Left ventricle myocardium inferior (tissue), 1 donor: ENCODE measurements at regions not wholly inside any gene's neighbourhood (a gene's known extent, or its start where the extent isn't known, plus 50 kb on each side); places are given as distances from the start of the nearest gene placed in this dataset.
"Not testable (repeated sequence)": the region's sequence is repeated elsewhere in the genome, so short reads cannot be mapped to it uniquely, and the experiment has no call there.

Source experiments
- DNase-seq: peaks from one replicate; pipeline ENCODE4 v3.0.0-alpha.2; 2020
- H3K27ac ChIP-seq: fragments of 200-600 bp; replicated peaks from 2 replicates; pipeline ENCODE4 v1.8.0; 2021
- H3K27me3 ChIP-seq: fragments of 200-600 bp; 2 replicates; pipeline ENCODE4 v1.8.0; 2021; ENCODE audit warnings: low read depth
- H3K36me3 ChIP-seq: fragments of 200-600 bp; 2 replicates; pipeline ENCODE4 v1.8.0; 2021
- H3K4me1 ChIP-seq: fragments of 200-600 bp; 2 replicates; pipeline ENCODE4 v1.8.0; 2021
- H3K4me3 ChIP-seq: fragments of 200-600 bp; 2 replicates; pipeline ENCODE4 v1.8.0; 2021; ENCODE audit warnings: mild to moderate bottlenecking, moderate library complexity
- H3K9me3 ChIP-seq: fragments of 200-600 bp; replicated peaks from 2 replicates; pipeline ENCODE4 v1.8.0; 2021
- CTCF ChIP-seq: fragments of 200-600 bp; IDR thresholded peaks from 2 replicates; pipeline ENCODE4 v1.8.0; 2021; ENCODE audit warnings: antibody characterized with exemption, mild to moderate bottlenecking, borderline replicate concordance
- intact Hi-C: fragments of 100-400 bp; cut with micrococcal nuclease; formaldehyde crosslinking; loops from one replicate; pipeline ENCODE4 v1.11.0; 2022
- donor health status: DM: no; HTN: yes; CAD: no; lungs with severe emphysema.

GRCh38 chr9:74415995-74416394, 81.1 kb upstream of the RORB start:
- intact Hi-C loops: no loop called here
- H3K4me3 ChIP-seq: no peak overlapping the region
- H3K27me3 ChIP-seq: no peaks in the 10 kb centered on the region
- H3K36me3 ChIP-seq: no peaks in the 10 kb centered on the region
- H3K4me1 ChIP-seq: no peaks in the 10 kb centered on the region
- no peak overlapping the region for H3K27ac ChIP-seq
- TF ChIP-seq CTCF: no peak
- no peak for DNase-seq
- H3K9me3 ChIP-seq: no peaks in the 10 kb centered on the region

- H3K4me1 ChIP-seq, H3K4me3 ChIP-seq, intact Hi-C loops, H3K36me3 ChIP-seq, H3K27ac ChIP-seq, H3K9me3 ChIP-seq, H3K27me3 ChIP-seq, DNase-seq: not testable (repeated sequence)
Observed at GRCh38 chr9:74424488-74424887, 72.6 kb upstream of the RORB start.

- intact Hi-C loops: no loop called here
- Histone ChIP-seq H3K27me3 (no peaks in the 10 kb centered on the region), H3K4me3 (no peak overlapping the region), H3K4me1 (no peaks in the 10 kb centered on the region), H3K9me3 (no peaks in the 10 kb centered on the region), H3K27ac (no peak overlapping the region), H3K36me3 (no peaks in the 10 kb centered on the region)
- DNase-seq: no peak
- TF ChIP-seq CTCF: no peak
Observed at GRCh38 chr9:74431467-74431866, 65.7 kb upstream of the RORB start.

GRCh38 chr9:74443036-74443750, 53.9 kb upstream of the RORB start:
- Histone ChIP-seq H3K27ac (no peak overlapping the region), H3K4me1 (peaks cover 20% of the 10 kb centered on the region), H3K9me3 (no peaks in the 10 kb centered on the region), H3K27me3 (no peaks in the 10 kb centered on the region), H3K4me3 (no peak overlapping the region), H3K36me3 (no peaks in the 10 kb centered on the region)
- intact Hi-C loops: no loop called here
- no peak for DNase-seq
- TF ChIP-seq CTCF: no peak

GRCh38 chr9:74444369-74444768, 52.8 kb upstream of the RORB start:
- intact Hi-C loops: no loop called here
- H3K27ac ChIP-seq: peak overlapping the region; percentile 59
- no peaks in the 10 kb centered on the region for H3K9me3 ChIP-seq
- DNase-seq: peak; percentile 40
- no peak for TF ChIP-seq CTCF
- peaks cover 20% of the 10 kb centered on the region for H3K4me1 ChIP-seq
- H3K27me3 ChIP-seq: no peaks in the 10 kb centered on the region
- no peak overlapping the region for H3K4me3 ChIP-seq
- no peaks in the 10 kb centered on the region for H3K36me3 ChIP-seq
